ENCODE measurements at regions not wholly inside any gene's neighbourhood (a gene's known extent, or its start where the extent isn't known, plus 50 kb on each side); places are given as distances from the start of the nearest gene placed in this dataset.

DNA sequence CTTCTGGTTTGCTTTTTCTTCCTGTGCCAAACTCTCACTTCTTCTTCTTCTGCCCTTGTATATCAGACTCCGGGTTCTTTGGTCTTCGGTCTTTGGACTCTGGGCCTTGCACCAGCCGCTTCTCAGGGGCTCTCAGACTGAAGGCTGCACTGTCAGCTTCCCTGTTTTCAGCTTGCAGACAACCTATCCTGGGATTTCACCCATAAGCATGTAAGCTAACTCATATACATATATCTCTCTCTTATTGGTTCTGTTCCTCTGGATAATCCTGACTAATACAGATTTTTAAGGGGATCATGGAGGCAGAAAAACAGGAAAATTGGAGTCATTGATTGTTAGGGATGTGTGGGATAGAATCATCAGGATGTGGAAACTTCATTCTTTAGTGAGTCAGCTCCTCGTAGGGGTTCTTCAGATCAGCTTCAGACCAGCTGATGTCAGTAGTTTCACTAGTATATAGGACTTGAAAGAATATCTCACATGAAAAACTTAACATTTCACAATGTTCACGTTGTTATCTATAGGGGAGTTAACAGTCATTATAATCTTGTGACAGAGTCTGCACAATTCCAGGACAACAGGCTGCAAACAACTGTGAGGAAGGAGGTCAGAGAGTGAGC, 102.9 kb downstream of the RASSF9 start:
- TF ChIP-seq POLR2A (IDR thresholded peaks at IDR 0.05), result no peak
- TF ChIP-seq, protein P1, sequence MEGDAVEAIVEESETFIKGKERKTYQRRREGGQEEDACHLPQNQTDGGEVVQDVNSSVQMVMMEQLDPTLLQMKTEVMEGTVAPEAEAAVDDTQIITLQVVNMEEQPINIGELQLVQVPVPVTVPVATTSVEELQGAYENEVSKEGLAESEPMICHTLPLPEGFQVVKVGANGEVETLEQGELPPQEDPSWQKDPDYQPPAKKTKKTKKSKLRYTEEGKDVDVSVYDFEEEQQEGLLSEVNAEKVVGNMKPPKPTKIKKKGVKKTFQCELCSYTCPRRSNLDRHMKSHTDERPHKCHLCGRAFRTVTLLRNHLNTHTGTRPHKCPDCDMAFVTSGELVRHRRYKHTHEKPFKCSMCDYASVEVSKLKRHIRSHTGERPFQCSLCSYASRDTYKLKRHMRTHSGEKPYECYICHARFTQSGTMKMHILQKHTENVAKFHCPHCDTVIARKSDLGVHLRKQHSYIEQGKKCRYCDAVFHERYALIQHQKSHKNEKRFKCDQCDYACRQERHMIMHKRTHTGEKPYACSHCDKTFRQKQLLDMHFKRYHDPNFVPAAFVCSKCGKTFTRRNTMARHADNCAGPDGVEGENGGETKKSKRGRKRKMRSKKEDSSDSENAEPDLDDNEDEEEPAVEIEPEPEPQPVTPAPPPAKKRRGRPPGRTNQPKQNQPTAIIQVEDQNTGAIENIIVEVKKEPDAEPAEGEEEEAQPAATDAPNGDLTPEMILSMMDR (IDR thresholded peaks at IDR 0.05), result no peak

All from Peyer's patch (tissue), 4 donors.